ENCODE measurements at regions not wholly inside any gene's neighbourhood (a gene's known extent, or its start where the extent isn't known, plus 50 kb on each side); places are given as distances from the start of the nearest gene placed in this dataset.

GRCh38 chr3:83729576-83729975 is 1229.2 kb upstream of the CADM2 start:
- in situ Hi-C loops (cut with MboI; ENCODE audit: low sequenced_read_pairs, unreplicated experiment), result no loop called here
- no peak for TF ChIP-seq CTCF (IDR thresholded peaks at IDR 0.05; ENCODE audit: borderline replicate concordance, control extremely low read depth, extremely low read depth, insufficient read depth, missing control alignments)
- no peak for DNase-seq (ENCODE audit: low spot score)

GRCh38 chr3:83734656-83735055 is 1224.1 kb upstream of the CADM2 start:
- in situ Hi-C loops (cut with MboI; ENCODE audit: low sequenced_read_pairs, unreplicated experiment), result no loop called here
- no peak for DNase-seq (ENCODE audit: low spot score)
- TF ChIP-seq CTCF (IDR thresholded peaks at IDR 0.05; ENCODE audit: borderline replicate concordance, control extremely low read depth, extremely low read depth, insufficient read depth, missing control alignments), result no peak

GRCh38 chr3:83738202-83738601 is 1220.6 kb upstream of the CADM2 start:
- TF ChIP-seq CTCF (IDR thresholded peaks at IDR 0.05; ENCODE audit: borderline replicate concordance, control extremely low read depth, extremely low read depth, insufficient read depth, missing control alignments), result no peak
- in situ Hi-C loops (cut with MboI; ENCODE audit: low sequenced_read_pairs, unreplicated experiment), result no loop called here
- DNase-seq (ENCODE audit: low spot score), result no peak

- DNase-seq (ENCODE audit: low spot score), result no peak
- in situ Hi-C loops (cut with MboI; ENCODE audit: low sequenced_read_pairs, unreplicated experiment), result no loop called here
- TF ChIP-seq CTCF (IDR thresholded peaks at IDR 0.05; ENCODE audit: borderline replicate concordance, control extremely low read depth, extremely low read depth, insufficient read depth, missing control alignments), result no peak
Observed at GRCh38 chr3:83740504-83740903, 1218.3 kb upstream of the CADM2 start.

- no peak for DNase-seq (ENCODE audit: low spot score)
- in situ Hi-C loops (cut with MboI; ENCODE audit: low sequenced_read_pairs, unreplicated experiment), result no loop called here
- no peak for TF ChIP-seq CTCF (IDR thresholded peaks at IDR 0.05; ENCODE audit: borderline replicate concordance, control extremely low read depth, extremely low read depth, insufficient read depth, missing control alignments)
Observed at GRCh38 chr3:83765956-83766355, 1192.8 kb upstream of the CADM2 start.

- in situ Hi-C loops (cut with MboI; ENCODE audit: low sequenced_read_pairs, unreplicated experiment), result no loop called here
- TF ChIP-seq CTCF (IDR thresholded peaks at IDR 0.05; ENCODE audit: borderline replicate concordance, control extremely low read depth, extremely low read depth, insufficient read depth, missing control alignments), result no peak
- no peak for DNase-seq (ENCODE audit: low spot score)
Observed at GRCh38 chr3:83769791-83770663, 1188.8 kb upstream of the CADM2 start.
